NCI-H2029 (cell line): ENCODE measurements at regions not wholly inside any gene's neighbourhood (a gene's known extent, or its start where the extent isn't known, plus 50 kb on each side); places are given as distances from the start of the nearest gene placed in this dataset.
"Not testable (repeated sequence)": the region's sequence is repeated elsewhere in the genome, so short reads cannot be mapped to it uniquely, and the experiment has no call there.

Experiments used
- DNase-seq: peaks from one replicate; lab custom pipeline; 2025; lab: John Stamatoyannopoulos, UW

GRCh38 chr4:72677886-72678285 is 108.9 kb upstream of the ADAMTS3 start:
- no peak for DNase-seq

GRCh38 chr4:72677265-72677664 is 108.2 kb upstream of the ADAMTS3 start:
- no peak for DNase-seq

GRCh38 chr4:72671980-72672379 is 103.0 kb upstream of the ADAMTS3 start:
- DNase-seq, result no peak

GRCh38 chr4:72670521-72670920 is 101.5 kb upstream of the ADAMTS3 start:
- DNase-seq, result no peak

DNA sequence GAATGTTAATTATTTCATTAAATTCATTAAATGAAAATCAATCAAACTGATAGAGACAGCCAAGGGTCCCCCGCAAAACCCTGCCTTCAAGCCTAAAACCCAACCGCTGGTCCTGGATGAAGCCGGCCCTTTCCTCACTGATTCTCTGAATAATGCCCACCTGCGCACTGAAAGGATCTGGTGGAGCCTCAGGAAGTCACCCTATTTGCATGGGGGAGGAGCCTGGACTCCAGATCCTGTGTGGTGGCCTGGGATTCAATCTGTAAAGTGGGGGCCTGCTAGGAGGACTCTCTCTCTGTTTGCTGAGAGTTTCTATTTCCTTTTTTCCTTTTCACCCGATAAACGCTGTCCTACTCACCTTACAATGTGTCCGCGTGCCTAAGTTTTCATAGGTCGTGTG is 97.9 kb upstream of the ADAMTS3 start:
- no peak for DNase-seq

- no peak for DNase-seq
Observed at GRCh38 chr4:72665171-72665968, 96.3 kb upstream of the ADAMTS3 start.

DNA sequence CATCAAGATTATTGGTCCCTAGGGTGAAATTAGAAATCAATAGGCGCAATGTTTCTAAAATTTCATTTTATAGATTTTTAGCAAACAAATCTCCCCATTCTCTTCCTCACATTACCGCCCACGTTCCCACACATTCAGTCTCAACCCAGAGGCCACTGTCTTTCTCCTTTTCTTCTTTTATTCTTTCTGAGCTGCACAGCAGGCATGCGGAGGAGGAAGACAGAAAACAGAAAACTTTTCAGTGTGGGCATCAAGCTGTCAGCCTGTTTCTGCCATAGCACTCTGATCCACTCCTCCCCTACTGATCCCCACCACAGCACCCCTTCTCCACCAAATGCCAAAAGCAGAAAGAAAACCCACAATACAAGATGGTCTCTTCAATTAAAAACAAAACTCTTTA is 94.8 kb upstream of the ADAMTS3 start:
- no peak for DNase-seq

DNA sequence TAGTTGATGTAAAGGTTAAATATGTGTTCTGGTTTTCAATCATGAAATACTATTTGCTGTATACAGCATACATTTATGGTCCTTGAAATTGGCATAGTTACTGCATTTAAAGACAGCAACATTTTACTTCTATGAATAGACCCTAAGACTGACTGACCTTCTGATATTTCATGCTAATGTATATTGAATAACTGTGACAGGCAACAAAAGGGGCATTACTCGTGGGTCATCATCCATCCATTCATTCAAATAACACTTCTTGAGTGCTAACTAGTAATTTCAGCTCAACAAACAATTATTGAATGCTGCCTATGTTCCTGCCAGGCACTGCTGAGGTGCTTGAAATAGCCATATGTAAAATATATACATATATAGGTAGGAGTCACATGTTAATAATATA is 92.8 kb upstream of the ADAMTS3 start:
- no peak for DNase-seq

GRCh38 chr4:72641611-72642010 is 72.6 kb upstream of the ADAMTS3 start:
- DNase-seq, result no peak

GRCh38 chr4:72636866-72637265 is 67.8 kb upstream of the ADAMTS3 start:
- DNase-seq, result not testable (repeated sequence)

DNA sequence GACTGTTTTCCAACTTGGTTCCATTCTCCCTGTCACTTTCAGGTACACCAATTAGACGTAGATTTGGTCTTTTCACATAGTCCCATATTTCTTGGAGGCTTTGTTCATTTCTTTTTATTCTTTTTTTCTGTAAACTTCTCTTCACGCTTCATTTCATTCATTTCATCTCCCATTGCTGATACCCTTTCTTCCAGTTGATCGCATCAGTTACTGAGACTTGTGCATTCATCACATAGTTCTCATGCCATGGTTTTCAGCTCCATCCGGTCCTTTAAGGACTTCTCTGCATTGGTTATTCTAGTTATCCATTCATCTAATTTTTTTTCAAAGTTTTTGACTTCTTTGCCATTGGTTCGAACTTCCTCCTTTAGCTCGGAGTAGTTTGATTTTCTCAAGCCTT is 66.9 kb upstream of the ADAMTS3 start:
- DNase-seq, result not testable (repeated sequence)

- DNase-seq, result not testable (repeated sequence)
Observed at GRCh38 chr4:72632253-72632652, 63.2 kb upstream of the ADAMTS3 start.

DNA sequence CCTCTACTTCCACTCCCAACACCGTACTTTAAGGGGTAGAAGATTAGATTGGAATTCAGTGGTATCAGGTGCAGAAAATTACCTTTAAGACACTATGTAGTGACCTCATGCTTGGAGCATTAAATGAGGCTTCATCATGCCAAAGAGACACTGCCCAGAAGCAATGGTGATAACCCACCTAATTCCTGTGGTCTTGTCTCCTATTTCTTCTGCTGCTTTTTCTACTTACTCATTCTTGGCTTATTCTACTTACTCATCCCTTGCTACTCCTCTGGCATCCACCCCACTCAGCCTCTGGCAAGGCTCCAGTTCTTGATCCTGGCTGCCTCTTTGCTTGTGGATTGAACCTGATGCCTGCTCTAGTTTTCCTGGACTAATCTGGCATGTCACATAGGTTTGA is 62.3 kb upstream of the ADAMTS3 start:
- no peak for DNase-seq

- no peak for DNase-seq
Observed at GRCh38 chr4:72629540-72629939, 60.5 kb upstream of the ADAMTS3 start.

DNA sequence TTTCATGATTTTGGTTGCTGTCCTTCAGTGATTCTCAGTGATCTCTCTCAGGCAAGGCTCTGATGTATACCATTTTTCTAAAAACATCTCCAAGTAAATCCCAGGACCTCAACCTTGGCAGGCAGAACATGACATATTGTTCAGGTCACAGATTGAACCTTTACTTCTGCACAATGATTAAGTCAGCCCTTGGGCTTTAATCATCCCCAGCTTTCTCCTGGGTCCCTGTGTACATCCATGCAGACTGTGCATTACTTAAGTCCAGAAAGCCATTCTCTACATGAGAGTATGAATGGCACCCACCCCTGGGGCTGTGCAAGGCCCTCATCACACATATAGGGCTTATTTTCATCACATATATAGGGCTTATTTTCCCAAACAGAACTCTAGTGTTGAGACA is 58.7 kb upstream of the ADAMTS3 start:
- DNase-seq, result no peak
